Peyer's patch (tissue), 4 donors: ENCODE measurements at regions not wholly inside any gene's neighbourhood (a gene's known extent, or its start where the extent isn't known, plus 50 kb on each side); places are given as distances from the start of the nearest gene placed in this dataset.

Experiments
- CTCF ChIP-seq, 6 experiments: fragments of 450-650 bp in 4 of 6; fragments of 200-600 bp in 2 of 6; sonication (generic) in 1 of 6; IDR thresholded peaks; one replicate each; pipeline ENCODE4 v1.5.1; 2017 to 2019; ENCODE audit warnings: antibody characterized with exemption in 6 of 6, mild to moderate bottlenecking in 3 of 6, moderate library complexity in 1 of 6
- POLR2A ChIP-seq, 2 donors: fragments of 450-650 bp; IDR thresholded peaks; one replicate each; pipeline ENCODE4 v1.5.1; 2017; ENCODE audit warnings: antibody characterized with exemption in 2 of 2, mild to moderate bottlenecking in 2 of 2, moderate library complexity in 2 of 2

- no peak for TF ChIP-seq CTCF (IDR thresholded peaks at IDR 0.05)
- no peak for TF ChIP-seq POLR2A (IDR thresholded peaks at IDR 0.05)
Observed at GRCh38 chr10:53130337-53130736, 357.8 kb upstream of the MBL2 start.
